ENCODE measurements at regions not wholly inside any gene's neighbourhood (a gene's known extent, or its start where the extent isn't known, plus 50 kb on each side); places are given as distances from the start of the nearest gene placed in this dataset.

DNA sequence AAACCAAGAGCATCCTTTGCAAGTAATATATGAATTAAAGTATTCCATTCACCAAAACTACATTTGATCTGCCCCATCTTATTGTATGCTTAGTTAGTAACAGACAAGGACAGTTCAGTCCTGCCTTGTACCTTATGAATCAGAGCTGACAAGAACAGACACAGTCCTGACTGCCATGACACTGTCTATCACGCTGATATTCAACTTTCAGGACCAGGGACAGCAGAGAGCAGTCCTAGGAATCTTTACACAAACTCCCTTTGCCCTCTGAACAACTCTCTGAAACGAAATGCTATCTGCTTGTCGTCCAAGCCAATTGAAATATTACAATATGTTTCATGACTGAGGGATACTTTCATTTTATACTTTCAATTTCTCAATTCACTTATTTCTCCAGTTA, 268.6 kb upstream of the VCX start:
- DNase-seq (ENCODE audit: low spot score): no peak
- no peak for TF ChIP-seq CTCF (IDR thresholded peaks at IDR 0.05; ENCODE audit: borderline replicate concordance, control extremely low read depth, extremely low read depth, insufficient read depth, missing control alignments)
- in situ Hi-C loops (cut with MboI; ENCODE audit: low sequenced_read_pairs, unreplicated experiment): no loop called here

- in situ Hi-C loops (cut with MboI; ENCODE audit: low sequenced_read_pairs, unreplicated experiment): no loop called here
- no peak for TF ChIP-seq CTCF (IDR thresholded peaks at IDR 0.05; ENCODE audit: borderline replicate concordance, control extremely low read depth, extremely low read depth, insufficient read depth, missing control alignments)
- DNase-seq (ENCODE audit: low spot score): no peak
These were observed 272.4 kb upstream of the VCX start for GRCh38 chrX:7570432-7571029.

GRCh38 chrX:7568597-7568996, 274.4 kb upstream of the VCX start:
- no peak for TF ChIP-seq CTCF (IDR thresholded peaks at IDR 0.05; ENCODE audit: borderline replicate concordance, control extremely low read depth, extremely low read depth, insufficient read depth, missing control alignments)
- DNase-seq (ENCODE audit: low spot score): no peak
- in situ Hi-C loops (cut with MboI; ENCODE audit: low sequenced_read_pairs, unreplicated experiment): no loop called here

DNA sequence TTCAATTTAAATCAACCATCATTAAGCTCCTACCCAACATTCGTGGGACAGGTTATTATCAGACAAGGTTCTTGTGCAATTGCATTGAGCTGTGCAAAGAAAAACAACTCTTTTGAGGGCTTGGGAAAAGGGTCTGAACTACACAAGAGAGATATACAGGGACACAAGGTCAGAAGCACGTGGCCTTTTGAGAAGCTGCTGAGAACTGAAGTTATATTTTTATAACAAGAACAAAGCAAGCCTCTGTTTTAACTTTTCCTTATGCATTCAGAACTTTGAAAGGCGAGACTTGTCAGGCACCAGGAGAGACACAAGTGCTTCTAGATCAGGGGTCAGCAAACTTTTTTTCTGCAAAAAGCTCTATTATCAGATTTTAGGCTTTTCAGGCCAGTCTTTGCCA, 274.8 kb upstream of the VCX start:
- in situ Hi-C loops (cut with MboI; ENCODE audit: low sequenced_read_pairs, unreplicated experiment): no loop called here

DNA sequence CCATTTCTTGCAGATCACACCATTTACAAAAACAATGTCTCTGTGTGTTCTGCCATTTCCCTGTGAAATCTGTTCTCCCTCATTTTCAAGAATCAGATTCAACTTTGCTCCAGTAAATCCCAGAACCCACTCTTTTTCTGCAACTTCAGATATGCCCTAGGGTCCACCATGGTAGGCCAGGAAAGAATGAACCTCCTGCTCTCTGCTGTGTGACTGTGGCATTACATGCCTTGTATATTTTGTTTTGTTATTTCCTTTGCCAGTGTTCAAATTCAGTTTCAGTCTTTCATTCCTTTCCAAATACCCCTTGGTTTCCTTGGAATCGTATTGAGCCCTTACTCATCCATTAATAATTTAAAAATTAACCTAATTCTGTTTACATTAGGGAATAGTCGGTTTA, 290.2 kb upstream of the VCX start:
- no peak for DNase-seq (ENCODE audit: low spot score)
- TF ChIP-seq CTCF (IDR thresholded peaks at IDR 0.05; ENCODE audit: borderline replicate concordance, control extremely low read depth, extremely low read depth, insufficient read depth, missing control alignments): no peak
- in situ Hi-C loops (cut with MboI; ENCODE audit: low sequenced_read_pairs, unreplicated experiment): no loop called here

More for the DNA sequence above, 274.8 kb upstream of the VCX start:
- no peak for DNase-seq (ENCODE audit: low spot score)
- TF ChIP-seq CTCF (IDR thresholded peaks at IDR 0.05; ENCODE audit: borderline replicate concordance, control extremely low read depth, extremely low read depth, insufficient read depth, missing control alignments): no peak

- in situ Hi-C loops (cut with MboI; ENCODE audit: low sequenced_read_pairs, unreplicated experiment): no loop called here
- no peak for TF ChIP-seq CTCF (IDR thresholded peaks at IDR 0.05; ENCODE audit: borderline replicate concordance, control extremely low read depth, extremely low read depth, insufficient read depth, missing control alignments)
- DNase-seq (ENCODE audit: low spot score): no peak
These were observed 296.4 kb upstream of the VCX start for GRCh38 chrX:7546551-7547080.

Data from GM13976 (cell line).